ENCODE measurements at regions not wholly inside any gene's neighbourhood (a gene's known extent, or its start where the extent isn't known, plus 50 kb on each side); places are given as distances from the start of the nearest gene placed in this dataset.

DNA sequence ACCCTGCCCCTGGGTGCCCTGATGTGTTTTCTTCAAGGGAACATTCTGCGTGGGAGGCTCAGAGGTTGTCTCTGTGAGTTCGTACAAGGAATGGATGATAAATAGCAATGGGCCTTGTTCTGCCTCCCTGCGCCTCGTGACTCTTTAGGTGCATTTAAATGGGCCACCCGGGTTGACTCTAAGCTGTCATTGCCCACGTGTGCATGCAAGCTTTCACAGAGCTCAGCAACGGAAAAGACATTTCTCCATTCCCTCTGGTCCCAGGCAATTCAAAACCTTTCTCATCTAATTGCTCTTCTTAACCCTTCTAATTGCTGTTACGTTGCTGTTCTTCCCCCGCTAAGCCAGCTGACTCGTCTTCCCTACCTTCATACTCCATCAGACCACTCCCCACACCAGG lies 71.5 kb upstream of the SDK2 start:
- H3K36me3 ChIP-seq = no peaks in the 10 kb centered on the region
- intact Hi-C loops (cut with DNase I; ENCODE audit: low total_unique reads) = loop anchor here (10.0 kb wide), 1 partner anchor 121 kb away; no protein-coding TSS in a partner anchor
- DNase-seq = no peak

DNA sequence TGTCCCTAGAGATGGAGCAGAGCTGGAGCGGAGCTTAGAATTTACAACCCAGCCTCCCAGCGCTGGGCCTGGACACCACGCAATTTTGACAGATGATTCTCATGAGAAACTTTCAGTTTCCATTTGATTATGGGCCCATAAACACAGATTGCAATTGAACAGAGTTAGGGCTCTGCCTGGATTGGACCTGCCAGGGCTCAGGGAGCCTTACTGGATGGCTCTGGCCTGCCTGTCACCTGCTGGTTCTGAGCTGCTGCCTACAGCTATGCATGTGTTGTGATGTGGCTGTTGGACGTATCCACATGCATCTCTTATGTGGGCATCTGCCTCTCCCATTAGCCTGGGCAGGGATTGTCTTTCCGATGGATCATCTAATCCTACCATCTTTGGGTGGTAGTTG lies 73.4 kb upstream of the SDK2 start:
- TF ChIP-seq, protein P1, sequence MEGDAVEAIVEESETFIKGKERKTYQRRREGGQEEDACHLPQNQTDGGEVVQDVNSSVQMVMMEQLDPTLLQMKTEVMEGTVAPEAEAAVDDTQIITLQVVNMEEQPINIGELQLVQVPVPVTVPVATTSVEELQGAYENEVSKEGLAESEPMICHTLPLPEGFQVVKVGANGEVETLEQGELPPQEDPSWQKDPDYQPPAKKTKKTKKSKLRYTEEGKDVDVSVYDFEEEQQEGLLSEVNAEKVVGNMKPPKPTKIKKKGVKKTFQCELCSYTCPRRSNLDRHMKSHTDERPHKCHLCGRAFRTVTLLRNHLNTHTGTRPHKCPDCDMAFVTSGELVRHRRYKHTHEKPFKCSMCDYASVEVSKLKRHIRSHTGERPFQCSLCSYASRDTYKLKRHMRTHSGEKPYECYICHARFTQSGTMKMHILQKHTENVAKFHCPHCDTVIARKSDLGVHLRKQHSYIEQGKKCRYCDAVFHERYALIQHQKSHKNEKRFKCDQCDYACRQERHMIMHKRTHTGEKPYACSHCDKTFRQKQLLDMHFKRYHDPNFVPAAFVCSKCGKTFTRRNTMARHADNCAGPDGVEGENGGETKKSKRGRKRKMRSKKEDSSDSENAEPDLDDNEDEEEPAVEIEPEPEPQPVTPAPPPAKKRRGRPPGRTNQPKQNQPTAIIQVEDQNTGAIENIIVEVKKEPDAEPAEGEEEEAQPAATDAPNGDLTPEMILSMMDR (IDR thresholded peaks at IDR 0.05) = no peak
- intact Hi-C loops (cut with DNase I; ENCODE audit: low total_unique reads) = loop anchor here (10.0 kb wide), 1 partner anchor 123 kb away; no protein-coding TSS in a partner anchor
- no peaks in the 10 kb centered on the region for H3K36me3 ChIP-seq
- DNase-seq = no peak
- H3K9me3 ChIP-seq = no peaks in the 10 kb centered on the region
- peaks cover 0 to 57% of the 10 kb centered on the region in 2 donors for H3K27me3 ChIP-seq
- no peak overlapping the region for H3K4me3 ChIP-seq
- H3K27ac ChIP-seq = no peak overlapping the region
- H3K4me1 ChIP-seq = no peaks in the 10 kb centered on the region

More for the DNA sequence above, 71.5 kb upstream of the SDK2 start:
- H3K4me1 ChIP-seq = no peaks in the 10 kb centered on the region
- no peaks in the 10 kb centered on the region for H3K9me3 ChIP-seq
- TF ChIP-seq, protein P1 (IDR thresholded peaks at IDR 0.05) = no peak
- H3K27ac ChIP-seq = no peak overlapping the region
- H3K27me3 ChIP-seq = peaks cover 0 to 72% of the 10 kb centered on the region in 2 donors
- no peak overlapping the region for H3K4me3 ChIP-seq

DNA sequence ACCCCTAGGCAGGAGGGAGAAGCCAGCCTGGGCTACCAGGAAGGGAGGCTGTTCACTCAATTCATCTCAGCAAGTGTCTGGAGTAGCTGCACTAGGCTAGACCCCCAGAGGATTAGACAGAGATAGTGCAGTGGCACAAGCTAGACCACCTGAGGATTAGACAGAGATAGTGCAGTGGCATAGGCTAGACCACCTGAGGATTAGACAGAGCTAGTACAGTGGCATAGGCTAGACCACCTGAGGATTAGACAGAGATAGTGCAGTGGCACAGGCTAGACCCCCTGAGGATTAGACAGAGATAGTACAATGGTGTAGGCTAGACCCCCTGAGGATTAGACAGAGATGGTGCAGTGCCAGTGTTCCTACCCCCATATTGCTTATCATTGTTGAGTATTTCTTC lies 74.1 kb upstream of the SDK2 start:
- no peaks in the 10 kb centered on the region for H3K4me1 ChIP-seq
- H3K36me3 ChIP-seq = no peaks in the 10 kb centered on the region
- TF ChIP-seq, protein P1 (IDR thresholded peaks at IDR 0.05) = no peak
- no peaks in the 10 kb centered on the region for H3K9me3 ChIP-seq
- H3K27me3 ChIP-seq = peaks cover 0 to 55% of the 10 kb centered on the region in 2 donors
- no peak overlapping the region for H3K27ac ChIP-seq
- no peak overlapping the region for H3K4me3 ChIP-seq
- intact Hi-C loops (cut with DNase I; ENCODE audit: low total_unique reads) = loop anchor here (10.0 kb wide), 1 partner anchor 124 kb away; no protein-coding TSS in a partner anchor
- DNase-seq = no peak

DNA sequence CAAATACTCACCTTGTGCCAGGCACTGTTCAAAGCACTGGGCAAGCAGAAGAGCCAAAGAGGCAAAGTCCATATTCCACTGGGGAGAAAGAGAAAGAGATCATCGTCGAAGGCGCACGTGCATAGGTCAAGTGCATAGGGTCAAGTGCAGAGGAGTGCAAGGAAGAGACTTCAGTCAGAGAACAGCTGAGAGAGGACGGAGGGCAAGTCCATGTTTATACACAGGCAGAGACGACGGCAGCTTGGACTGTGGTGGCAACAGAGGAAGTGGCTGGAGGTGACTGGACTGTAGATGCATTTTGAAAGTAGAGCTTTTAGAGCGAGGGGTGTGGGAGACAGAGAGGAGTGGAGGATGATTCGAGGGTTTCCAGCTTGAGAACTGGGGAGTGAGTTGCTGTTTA lies 74.7 kb upstream of the SDK2 start:
- Histone ChIP-seq H3K4me1 (no peaks in the 10 kb centered on the region), H3K9me3 (no peaks in the 10 kb centered on the region), H3K36me3 (no peaks in the 10 kb centered on the region), H3K27me3 (peaks cover 0 to 51% of the 10 kb centered on the region in 2 donors), H3K27ac (no peak overlapping the region), H3K4me3 (no peak overlapping the region)
- intact Hi-C loops (cut with DNase I; ENCODE audit: low total_unique reads) = loop anchor here (10.0 kb wide), 1 partner anchor 124 kb away; no protein-coding TSS in a partner anchor
- TF ChIP-seq, protein P1 (IDR thresholded peaks at IDR 0.05) = no peak
- no peak for DNase-seq

DNA sequence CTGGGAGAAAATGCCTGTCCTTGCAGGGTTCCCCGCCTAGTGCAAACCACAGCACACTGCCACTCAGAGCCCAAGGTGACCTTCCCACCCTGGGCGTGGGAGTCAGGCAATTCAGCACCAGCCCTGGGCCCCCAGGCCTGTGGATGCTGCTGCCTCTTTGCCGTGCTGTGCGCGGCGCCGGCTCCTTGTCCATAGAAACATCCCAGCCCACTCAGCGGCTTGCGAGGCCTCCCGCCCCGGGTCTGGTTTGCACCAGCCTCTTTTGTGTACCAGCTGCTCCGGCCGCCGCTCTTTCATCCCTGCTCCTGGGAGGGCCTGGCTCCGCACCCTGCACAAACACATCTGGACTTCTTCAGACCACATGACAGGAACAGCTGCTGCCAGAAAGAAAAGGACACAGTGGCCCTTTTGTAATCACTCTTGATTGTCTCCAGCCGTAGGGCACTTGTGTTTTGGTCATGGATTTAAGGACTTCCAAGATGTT lies 75.4 kb upstream of the SDK2 start:
- H3K9me3 ChIP-seq = no peaks in the 10 kb centered on the region
- DNase-seq = no peak
- H3K4me3 ChIP-seq = no peak overlapping the region
- H3K27ac ChIP-seq = no peak overlapping the region
- intact Hi-C loops (cut with DNase I; ENCODE audit: low total_unique reads) = loop anchor here (10.0 kb wide), 1 partner anchor 125 kb away; no protein-coding TSS in a partner anchor
- H3K36me3 ChIP-seq = no peaks in the 10 kb centered on the region
- TF ChIP-seq, protein P1 (IDR thresholded peaks at IDR 0.05) = no peak
- no peaks in the 10 kb centered on the region for H3K4me1 ChIP-seq
- H3K27me3 ChIP-seq = peaks cover 0 to 51% of the 10 kb centered on the region in 2 donors

Measured in tibial artery (tissue), 4 donors.